ENCODE measurements at regions not wholly inside any gene's neighbourhood (a gene's known extent, or its start where the extent isn't known, plus 50 kb on each side); places are given as distances from the start of the nearest gene placed in this dataset.

DNA sequence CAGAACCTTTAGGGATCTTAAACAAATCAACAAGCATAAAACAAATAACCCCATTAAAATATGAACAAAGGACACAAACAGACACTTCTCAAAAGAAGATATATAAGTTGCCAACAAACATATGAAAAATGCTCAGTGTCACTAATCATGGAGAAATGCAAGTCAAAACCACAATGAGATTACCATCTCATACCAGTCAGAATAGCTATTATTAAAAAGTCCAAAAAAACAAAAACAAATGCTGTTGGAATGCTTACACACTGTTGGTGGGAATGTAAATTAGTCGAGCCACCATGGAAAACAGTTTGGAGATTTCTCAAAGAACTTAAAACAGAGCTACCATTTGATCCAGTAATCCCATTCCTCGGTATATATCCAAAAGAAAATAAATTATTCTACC lies 423.6 kb downstream of the OTOL1 start:
- no peak overlapping the region for H3K9ac ChIP-seq (ENCODE audit: control insufficient read depth, insufficient read depth, low read length)
- DNase-seq (ENCODE audit: low read depth, low spot score) (no peak), ATAC-seq (no peak), FAIRE-seq (no peak)
- H3K4me1 ChIP-seq (ENCODE audit: control insufficient read depth, insufficient read depth, low read length) = no peaks in the 10 kb centered on the region
- intact Hi-C loops (cut with micrococcal nuclease; ENCODE audit: unreplicated experiment) = no loop called here
- H3K27me3 ChIP-seq (replicated peaks in 1 of 2; ENCODE audit: control insufficient read depth in 2 of 2, insufficient read depth in 2 of 2, low read length in 1 of 2) = no peaks in the 10 kb centered on the region
- CTCF ChIA-PET = interaction anchor here (1.3 kb wide), 1 partner anchor 17 kb away, joined by 3 read pairs; no protein-coding TSS in a partner anchor
- H3K79me2 ChIP-seq (ENCODE audit: control insufficient read depth, insufficient read depth, low read length) = no peaks in the 10 kb centered on the region
- no peak for TF ChIP-seq MEF2A (IDR thresholded peaks at IDR 0.05; ENCODE audit: insufficient read depth, low read depth, low read length)
- TF ChIP-seq TBL1XR1 (IDR thresholded peaks at IDR 0.05; ENCODE audit: low read depth, low read length) = no peak
- TF ChIP-seq, protein P1, sequence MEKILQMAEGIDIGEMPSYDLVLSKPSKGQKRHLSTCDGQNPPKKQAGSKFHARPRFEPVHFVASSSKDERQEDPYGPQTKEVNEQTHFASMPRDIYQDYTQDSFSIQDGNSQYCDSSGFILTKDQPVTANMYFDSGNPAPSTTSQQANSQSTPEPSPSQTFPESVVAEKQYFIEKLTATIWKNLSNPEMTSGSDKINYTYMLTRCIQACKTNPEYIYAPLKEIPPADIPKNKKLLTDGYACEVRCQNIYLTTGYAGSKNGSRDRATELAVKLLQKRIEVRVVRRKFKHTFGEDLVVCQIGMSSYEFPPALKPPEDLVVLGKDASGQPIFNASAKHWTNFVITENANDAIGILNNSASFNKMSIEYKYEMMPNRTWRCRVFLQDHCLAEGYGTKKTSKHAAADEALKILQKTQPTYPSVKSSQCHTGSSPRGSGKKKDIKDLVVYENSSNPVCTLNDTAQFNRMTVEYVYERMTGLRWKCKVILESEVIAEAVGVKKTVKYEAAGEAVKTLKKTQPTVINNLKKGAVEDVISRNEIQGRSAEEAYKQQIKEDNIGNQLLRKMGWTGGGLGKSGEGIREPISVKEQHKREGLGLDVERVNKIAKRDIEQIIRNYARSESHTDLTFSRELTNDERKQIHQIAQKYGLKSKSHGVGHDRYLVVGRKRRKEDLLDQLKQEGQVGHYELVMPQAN (conservative IDR thresholded peaks at IDR 0.05) = no peak
- TF ChIP-seq GABPA (IDR thresholded peaks at IDR 0.05; ENCODE audit: low read depth) = no peak
- TF ChIP-seq NFXL1 (IDR thresholded peaks at IDR 0.05; ENCODE audit: borderline replicate concordance) = no peak
- TF ChIP-seq IKZF1 (conservative IDR thresholded peaks at IDR 0.05) = no peak
- no peak overlapping the region for H3K4me2 ChIP-seq (ENCODE audit: control insufficient read depth, insufficient read depth)
- H3K27ac ChIP-seq (ENCODE audit: control insufficient read depth, insufficient read depth) = no peak overlapping the region
- no peak overlapping the region for H3K4me3 ChIP-seq
- SMC1A ChIA-PET (ENCODE audit: uncharacterized antibody, unreplicated experiment) = interaction anchor here (1.6 kb wide), 1 partner anchor 10 kb away, joined by 6 read pairs; no protein-coding TSS in a partner anchor
- POLR2A ChIA-PET = no interaction called here
- no peaks in the 10 kb centered on the region for H4K20me1 ChIP-seq (ENCODE audit: control insufficient read depth, insufficient read depth)
- H2AFZ ChIP-seq (ENCODE audit: control insufficient read depth, low read depth, low read length) = no peak overlapping the region
- RAD21 ChIA-PET (ENCODE audit: unreplicated experiment) = no interaction called here
- no peaks in the 10 kb centered on the region for H3K36me3 ChIP-seq (ENCODE audit: control insufficient read depth in 2 of 2, insufficient read depth in 2 of 2, low read length in 1 of 2)
- 10% methylated on average over 2 of the region's 2 CpGs for WGBS (ENCODE audit: insufficient coverage, insufficient replicate concordance, low lambda C conversion rate, missing lambda C conversion rate)
- in situ Hi-C loops (cut with MboI) = no loop called here
- H3K9me3 ChIP-seq (replicated peaks; ENCODE audit: control insufficient read depth, insufficient read depth, low read length) = no peaks in the 10 kb centered on the region
- BruUV-seq (replicated peaks) = no TSS peak
